AG04450 (cell line): ENCODE measurements at regions not wholly inside any gene's neighbourhood (a gene's known extent, or its start where the extent isn't known, plus 50 kb on each side); places are given as distances from the start of the nearest gene placed in this dataset.

ENCODE experiments used
- CTCF ChIA-PET: fragments of 300-600, 350-600 bp; formaldehyde crosslinking; extraction: SDS; loops from one replicate; lab custom pipeline; 2022; ENCODE audit warnings: antibody characterized with exemption, inconsistent platforms; lab: Charles Lee
- POLR2A ChIA-PET: fragments of 350-600 bp; formaldehyde crosslinking; extraction: SDS; loops from one replicate; lab custom pipeline; 2021; ENCODE audit warnings: antibody characterized with exemption, inconsistent platforms; lab: Yijun Ruan, JAX
- DNase-seq: peaks from one replicate; pipeline ENCODE4 v3.0.0-alpha.2; 2011; ENCODE audit warnings: low read depth, low spot score
- H3K27ac ChIP-seq: one replicate; pipeline ENCODE4 v1.5.1; 2012; ENCODE audit warnings: low read depth, low read length, control low read depth
- H3K27me3 ChIP-seq: one replicate; pipeline ENCODE4 v1.6.0; 2012; ENCODE audit warnings: low read length; ENCODE audit not compliant: control insufficient read depth, insufficient read depth
- H3K4me3 ChIP-seq: 2 replicates; pipeline ENCODE4 v1.5.1; 2011; ENCODE audit warnings: mild to moderate bottlenecking, low read depth, low read length, control low read depth
- H3K9me3 ChIP-seq: 2 replicates; pipeline ENCODE4 v1.5.1; 2012; ENCODE audit warnings: low read length; ENCODE audit not compliant: control insufficient read depth, insufficient read depth
- TF ChIP-seq, protein P1 (sequence below): IDR thresholded peaks from 2 replicates; pipeline ENCODE4 v1.5.1; 2011; ENCODE audit warnings: low read depth, low read length, control low read depth, inconsistent platforms

DNA sequence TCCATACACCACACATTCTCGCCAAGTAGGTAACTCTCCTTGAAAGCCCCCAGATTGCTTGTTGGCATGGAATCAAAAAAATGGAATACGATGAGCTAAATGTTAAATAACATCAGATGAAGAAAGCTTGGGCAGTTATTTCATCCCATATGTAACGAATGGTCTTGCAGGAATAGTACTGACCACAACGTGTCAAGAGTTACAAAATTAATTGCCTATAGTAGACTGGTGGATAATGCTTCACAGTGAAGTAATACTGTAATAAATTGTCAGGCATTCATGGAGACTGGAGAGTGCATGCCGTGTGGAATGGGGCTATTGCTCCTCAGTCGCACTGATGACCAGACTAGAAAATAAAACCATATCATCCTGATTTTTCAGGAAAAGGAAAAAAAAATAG lies 1628.7 kb downstream of the MAT2B start:
- Histone ChIP-seq H3K27ac (no peak overlapping the region), H3K9me3 (no peaks in the 10 kb centered on the region), H3K27me3 (no peaks in the 10 kb centered on the region), H3K4me3 (no peak overlapping the region)
- ChIA-PET POLR2A (no interaction called here), CTCF (no interaction called here)
- TF ChIP-seq, protein P1, sequence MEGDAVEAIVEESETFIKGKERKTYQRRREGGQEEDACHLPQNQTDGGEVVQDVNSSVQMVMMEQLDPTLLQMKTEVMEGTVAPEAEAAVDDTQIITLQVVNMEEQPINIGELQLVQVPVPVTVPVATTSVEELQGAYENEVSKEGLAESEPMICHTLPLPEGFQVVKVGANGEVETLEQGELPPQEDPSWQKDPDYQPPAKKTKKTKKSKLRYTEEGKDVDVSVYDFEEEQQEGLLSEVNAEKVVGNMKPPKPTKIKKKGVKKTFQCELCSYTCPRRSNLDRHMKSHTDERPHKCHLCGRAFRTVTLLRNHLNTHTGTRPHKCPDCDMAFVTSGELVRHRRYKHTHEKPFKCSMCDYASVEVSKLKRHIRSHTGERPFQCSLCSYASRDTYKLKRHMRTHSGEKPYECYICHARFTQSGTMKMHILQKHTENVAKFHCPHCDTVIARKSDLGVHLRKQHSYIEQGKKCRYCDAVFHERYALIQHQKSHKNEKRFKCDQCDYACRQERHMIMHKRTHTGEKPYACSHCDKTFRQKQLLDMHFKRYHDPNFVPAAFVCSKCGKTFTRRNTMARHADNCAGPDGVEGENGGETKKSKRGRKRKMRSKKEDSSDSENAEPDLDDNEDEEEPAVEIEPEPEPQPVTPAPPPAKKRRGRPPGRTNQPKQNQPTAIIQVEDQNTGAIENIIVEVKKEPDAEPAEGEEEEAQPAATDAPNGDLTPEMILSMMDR: no peak
- no peak for DNase-seq

DNA sequence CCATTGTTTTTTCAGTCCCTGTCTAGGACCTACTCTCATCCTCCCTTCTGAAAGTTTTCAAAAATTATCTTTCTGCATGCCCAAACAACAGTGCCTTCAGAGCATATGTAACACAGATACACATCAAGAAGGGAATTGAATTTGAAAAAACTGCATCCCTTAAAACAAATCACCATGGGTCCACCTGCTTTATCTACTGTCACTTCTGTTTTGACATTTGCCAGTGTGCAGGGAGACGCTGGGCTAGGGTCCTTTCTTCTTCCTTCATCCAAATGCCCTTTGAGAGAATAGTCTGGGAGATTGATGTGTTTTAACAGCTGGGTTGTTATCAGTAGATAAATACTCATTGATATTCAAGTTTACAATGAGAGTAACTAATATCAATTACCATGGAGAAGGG lies 1630.1 kb downstream of the MAT2B start:
- TF ChIP-seq, protein P1: no peak
- ChIA-PET POLR2A (no interaction called here), CTCF (no interaction called here)
- H3K27ac ChIP-seq: no peak overlapping the region
- H3K27me3 ChIP-seq: no peaks in the 10 kb centered on the region
- no peak for DNase-seq
- H3K4me3 ChIP-seq: no peak overlapping the region
- no peaks in the 10 kb centered on the region for H3K9me3 ChIP-seq

DNA sequence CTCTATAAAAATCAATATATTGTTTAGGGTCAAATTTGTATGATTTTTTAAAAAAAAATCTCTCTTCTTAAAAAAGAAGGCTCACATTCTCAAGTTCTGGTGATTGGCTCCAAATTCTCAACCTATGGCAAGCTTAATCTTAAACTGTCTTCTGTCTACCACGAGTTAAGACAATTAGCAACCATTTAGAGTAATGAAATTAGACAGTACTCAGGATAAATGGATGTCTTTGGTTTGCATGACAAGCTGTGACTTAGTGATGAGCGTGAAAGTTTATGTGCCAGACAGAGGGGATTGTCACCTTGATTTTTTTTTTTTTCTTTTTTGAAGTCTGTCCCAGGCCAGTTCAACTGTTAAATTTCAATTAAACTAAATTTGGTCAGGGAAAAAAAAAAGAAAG lies 1632.3 kb downstream of the MAT2B start:
- H3K27me3 ChIP-seq: no peaks in the 10 kb centered on the region
- H3K9me3 ChIP-seq: no peaks in the 10 kb centered on the region
- H3K4me3 ChIP-seq: no peak overlapping the region
- DNase-seq: no peak
- H3K27ac ChIP-seq: no peak overlapping the region
- TF ChIP-seq, protein P1: no peak
- POLR2A ChIA-PET: no interaction called here
- CTCF ChIA-PET: interaction anchor here (0.6 kb wide), 1 partner anchor 224 kb away, joined by 3 read pairs; no protein-coding TSS in a partner anchor

DNA sequence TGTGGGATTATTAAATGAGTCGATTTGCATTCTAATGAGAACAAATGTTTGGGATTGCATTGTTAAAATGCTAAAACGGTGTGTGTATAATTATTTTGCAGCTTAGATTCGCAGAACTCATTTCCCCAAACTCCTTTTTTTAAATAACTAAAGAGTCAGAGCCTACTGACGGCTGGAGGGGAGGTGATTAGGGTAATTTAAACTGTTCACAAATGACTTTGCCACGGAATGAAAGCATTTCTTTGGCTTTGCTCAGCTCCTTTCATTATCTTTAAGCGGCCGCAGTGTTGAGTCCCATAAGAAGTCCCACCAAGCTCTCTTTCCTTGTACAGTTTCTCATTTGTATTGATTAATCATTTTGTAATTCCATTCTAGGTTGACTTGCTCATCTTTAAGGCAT lies 1632.8 kb downstream of the MAT2B start:
- H3K27ac ChIP-seq: no peak overlapping the region
- H3K9me3 ChIP-seq: no peaks in the 10 kb centered on the region
- ChIA-PET CTCF (interaction anchor here (0.5 kb wide), 1 partner anchor 559 kb away, joined by 3 read pairs; no protein-coding TSS in a partner anchor), POLR2A (no interaction called here)
- no peaks in the 10 kb centered on the region for H3K27me3 ChIP-seq
- TF ChIP-seq, protein P1: no peak
- no peak overlapping the region for H3K4me3 ChIP-seq
- DNase-seq: no peak

DNA sequence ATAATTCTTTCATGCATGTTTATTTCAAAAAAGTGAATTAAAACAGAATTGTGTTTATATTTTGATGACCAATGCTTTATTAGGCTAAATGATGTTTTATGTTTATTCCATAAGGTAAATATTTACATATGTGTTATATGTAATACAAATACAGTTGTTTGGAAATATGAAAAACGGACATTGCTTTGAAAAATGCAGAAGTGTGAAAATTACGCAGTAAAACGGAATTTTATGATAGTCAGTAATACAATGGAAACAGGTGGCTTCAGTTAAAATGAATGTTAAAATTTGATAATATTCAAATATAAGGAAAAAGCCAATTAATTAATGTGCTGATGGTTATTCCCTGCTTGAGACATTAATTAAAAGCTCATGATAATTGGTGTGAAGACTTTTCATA lies 1633.8 kb downstream of the MAT2B start:
- TF ChIP-seq, protein P1: no peak
- Histone ChIP-seq H3K27ac (no peak overlapping the region), H3K27me3 (no peaks in the 10 kb centered on the region), H3K4me3 (no peak overlapping the region), H3K9me3 (no peaks in the 10 kb centered on the region)
- ChIA-PET POLR2A (no interaction called here), CTCF (no interaction called here)
- no peak for DNase-seq
